Mesendoderm (in vitro differentiated cells): ENCODE measurements at regions not wholly inside any gene's neighbourhood (a gene's known extent, or its start where the extent isn't known, plus 50 kb on each side); places are given as distances from the start of the nearest gene placed in this dataset.

Experiments
- DNase-seq: peaks from one replicate; pipeline ENCODE4 v3.0.0; 2013
- H2AK5ac ChIP-seq: 2 replicates; pipeline ENCODE4 v1.6.1; 2013; ENCODE audit warnings: low read length, inconsistent platforms
- H2BK120ac ChIP-seq: 2 replicates; pipeline ENCODE4 v1.6.1; 2013; ENCODE audit warnings: low read depth, mild to moderate bottlenecking, low read length, moderate library complexity, mixed read lengths
- H2BK15ac ChIP-seq: replicated peaks from 2 replicates; pipeline ENCODE4 v1.6.1; 2013; ENCODE audit warnings: low read depth, mild to moderate bottlenecking, moderate library complexity
- H2BK5ac ChIP-seq: 2 replicates; pipeline ENCODE4 v1.6.1; 2013; ENCODE audit warnings: low read length, inconsistent platforms
- H3K18ac ChIP-seq: 2 replicates; pipeline ENCODE4 v1.6.1; 2013; ENCODE audit warnings: mild to moderate bottlenecking, low read length, mixed read lengths
- H3K23ac ChIP-seq: one replicate; pipeline ENCODE4 v1.6.1; 2013; ENCODE audit warnings: low read length
- H3K27ac ChIP-seq: 2 replicates; pipeline ENCODE4 v1.5.1; 2013; ENCODE audit warnings: low read depth, mild to moderate bottlenecking, inconsistent platforms, low read length, moderate library complexity
- H3K27me3 ChIP-seq: 2 replicates; pipeline ENCODE4 v1.6.1; 2013; ENCODE audit warnings: low read length, control low read depth, mild to moderate bottlenecking, inconsistent platforms; ENCODE audit not compliant: insufficient read depth, poor library complexity
- H3K36me3 ChIP-seq: 2 replicates; pipeline ENCODE4 v1.6.1; 2013; ENCODE audit warnings: low read length, inconsistent platforms; ENCODE audit not compliant: control insufficient read depth, insufficient read depth
- H3K4ac ChIP-seq: one replicate; pipeline ENCODE4 v1.6.1; 2013; ENCODE audit warnings: low read depth, mild to moderate bottlenecking, low read length, moderate library complexity
- H3K4me1 ChIP-seq: 2 replicates; pipeline ENCODE4 v1.6.1; 2013; ENCODE audit warnings: low read depth, low read length, inconsistent platforms; ENCODE audit not compliant: control insufficient read depth
- H3K4me2 ChIP-seq: 2 replicates; pipeline ENCODE4 v1.6.1; 2013; ENCODE audit warnings: low read length
- H3K4me3 ChIP-seq: 2 replicates; pipeline ENCODE4 v1.5.1; 2013; ENCODE audit warnings: mild to moderate bottlenecking, low read length
- H3K56ac ChIP-seq: one replicate; pipeline ENCODE4 v1.6.1; 2013; ENCODE audit warnings: low read length
- H3K79me1 ChIP-seq: 2 replicates; pipeline ENCODE4 v1.6.1; 2013; ENCODE audit warnings: low read length, inconsistent platforms
- H3K79me2 ChIP-seq: 2 replicates; pipeline ENCODE4 v1.6.1; 2013; ENCODE audit warnings: mild to moderate bottlenecking, low read length; ENCODE audit not compliant: control insufficient read depth, insufficient read depth
- H3K9ac ChIP-seq: 2 replicates; pipeline ENCODE4 v1.6.1; 2013; ENCODE audit warnings: low read length, inconsistent platforms
- H4K5ac ChIP-seq: one replicate; pipeline ENCODE4 v1.6.1; 2013; ENCODE audit warnings: low read length
- H4K8ac ChIP-seq: one replicate; pipeline ENCODE4 v1.6.1; 2013; ENCODE audit warnings: low read depth, mild to moderate bottlenecking, control low read depth, low read length, moderate library complexity
- WGBS: extraction: QIAGEN DNeasy Blood & Tissue Kit; methylation state at CpG from one replicate; pipeline ENCODE4 v1.1.7; 2013; ENCODE audit warnings: low lambda C conversion rate, missing lambda C conversion rate; ENCODE audit not compliant: insufficient coverage; ENCODE audit errors: extremely low coverage; 5-methylcytosine and 5-hydroxymethylcytosine counted together

DNA sequence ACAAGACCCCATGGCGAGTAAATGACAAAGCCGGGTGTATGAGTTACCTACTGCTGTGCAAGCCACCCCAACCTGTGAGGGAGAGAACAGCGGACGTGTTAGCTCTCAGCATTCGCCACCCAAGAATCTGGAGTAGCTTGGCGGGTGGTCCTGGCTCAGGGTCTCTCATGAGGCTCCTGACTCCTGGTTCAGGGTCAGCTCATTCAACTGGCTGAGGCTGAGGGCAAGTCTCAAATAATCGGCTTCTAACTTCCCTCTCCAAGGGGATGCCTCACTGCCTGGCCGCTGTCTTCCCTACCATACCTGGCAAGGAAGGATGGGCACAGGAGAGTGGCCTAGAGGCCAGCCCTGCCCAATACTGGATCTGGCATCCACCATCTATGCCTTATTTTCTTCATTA lies 94.2 kb downstream of the HTR5A start:
- Histone ChIP-seq H3K23ac (no peak overlapping the region), H2BK120ac (no peak overlapping the region), H3K4me2 (no peak overlapping the region), H2BK5ac (no peak overlapping the region), H3K36me3 (no peaks in the 10 kb centered on the region), H3K4me3 (no peak overlapping the region), H3K4me1 (no peaks in the 10 kb centered on the region), H3K27ac (no peak overlapping the region), H3K79me1 (no peaks in the 10 kb centered on the region), H3K79me2 (no peaks in the 10 kb centered on the region), H3K4ac (no peak overlapping the region), H4K5ac (no peak overlapping the region), H2BK15ac (no peak overlapping the region), H3K56ac (no peak overlapping the region), H2AK5ac (no peak overlapping the region), H3K27me3 (no peaks in the 10 kb centered on the region), H3K18ac (no peak overlapping the region), H3K9ac (no peak overlapping the region), H4K8ac (no peak overlapping the region)
- no CpG with 5 or more reads among the region's 8 CpGs for WGBS
- DNase-seq, result no peak

DNA sequence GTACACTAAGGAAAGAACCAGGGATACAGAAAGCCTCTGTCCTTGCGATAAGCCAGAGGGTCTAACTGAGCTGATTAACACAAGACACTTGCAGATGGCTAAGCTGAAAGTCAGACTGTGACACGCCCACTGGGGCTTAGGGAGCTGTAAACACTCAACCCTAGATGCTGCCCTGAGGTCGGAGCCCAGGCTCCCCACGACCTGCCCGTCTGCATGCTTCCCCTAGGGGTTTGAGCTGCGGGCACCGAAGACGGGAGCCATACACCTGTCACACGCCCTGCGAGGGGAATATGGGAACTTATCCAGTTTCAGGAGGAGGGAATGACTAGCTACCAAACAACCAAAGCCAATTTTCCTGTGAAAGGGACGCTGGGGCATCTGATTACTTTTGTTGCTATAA lies 96.0 kb downstream of the HTR5A start:
- Histone ChIP-seq H3K36me3 (no peaks in the 10 kb centered on the region), H2AK5ac (no peak overlapping the region), H3K79me2 (no peaks in the 10 kb centered on the region), H3K27ac (no peak overlapping the region), H3K18ac (no peak overlapping the region), H3K4me3 (no peak overlapping the region), H2BK5ac (no peak overlapping the region), H3K27me3 (no peaks in the 10 kb centered on the region), H2BK15ac (no peak overlapping the region), H4K5ac (no peak overlapping the region), H3K23ac (no peak overlapping the region), H3K79me1 (no peaks in the 10 kb centered on the region), H2BK120ac (no peak overlapping the region), H4K8ac (no peak overlapping the region), H3K4me2 (no peak overlapping the region), H3K4ac (no peak overlapping the region), H3K9ac (no peak overlapping the region), H3K56ac (no peak overlapping the region), H3K4me1 (no peaks in the 10 kb centered on the region)
- no peak for DNase-seq
- WGBS, result no CpG with 5 or more reads among the region's 11 CpGs

DNA sequence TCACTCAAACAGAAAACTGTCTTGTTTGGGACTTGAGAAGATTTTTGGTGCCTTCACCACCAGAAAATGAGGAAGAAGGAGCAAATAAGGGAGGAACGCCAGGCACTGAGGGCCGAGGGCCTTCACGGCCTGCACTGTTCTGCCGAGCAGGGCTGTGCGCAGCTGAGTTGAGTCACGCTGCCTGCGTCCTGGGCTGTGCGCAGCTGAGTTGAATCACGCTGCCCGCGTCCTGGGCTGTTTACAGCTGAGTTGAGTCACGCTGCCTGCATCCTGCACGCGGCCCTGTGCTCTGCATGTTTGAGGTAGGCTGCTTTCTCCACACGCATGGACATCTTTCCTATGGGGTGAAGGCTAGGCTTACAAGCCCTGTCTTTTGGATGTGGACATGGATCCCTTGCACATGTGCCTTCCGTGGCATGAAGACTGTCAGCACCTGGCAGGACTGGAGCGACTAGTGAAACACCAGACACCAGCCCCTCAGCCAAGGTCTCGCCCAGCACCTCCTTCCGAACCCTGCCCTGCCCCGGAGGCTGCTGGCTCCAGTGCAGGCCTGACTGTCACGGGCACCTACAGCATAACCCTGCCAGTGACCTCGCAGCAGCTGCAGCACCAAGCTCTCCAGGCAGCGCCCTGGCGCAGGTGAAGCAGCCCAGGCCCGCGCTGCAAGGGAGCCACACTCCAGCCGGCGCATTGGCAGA lies 96.7 kb downstream of the HTR5A start:
- Histone ChIP-seq H3K18ac (no peak overlapping the region), H2BK15ac (no peak overlapping the region), H4K5ac (no peak overlapping the region), H3K4ac (no peak overlapping the region), H3K27me3 (no peaks in the 10 kb centered on the region), H3K79me1 (no peaks in the 10 kb centered on the region), H4K8ac (no peak overlapping the region), H3K9ac (no peak overlapping the region), H2BK120ac (no peak overlapping the region), H3K4me1 (no peaks in the 10 kb centered on the region), H3K79me2 (no peaks in the 10 kb centered on the region), H2AK5ac (no peak overlapping the region), H2BK5ac (no peak overlapping the region), H3K56ac (no peak overlapping the region), H3K4me2 (no peak overlapping the region), H3K23ac (no peak overlapping the region), H3K36me3 (no peaks in the 10 kb centered on the region), H3K4me3 (no peak overlapping the region), H3K27ac (no peak overlapping the region)
- no CpG with 5 or more reads among the region's 28 CpGs for WGBS
- DNase-seq, result no peak

DNA sequence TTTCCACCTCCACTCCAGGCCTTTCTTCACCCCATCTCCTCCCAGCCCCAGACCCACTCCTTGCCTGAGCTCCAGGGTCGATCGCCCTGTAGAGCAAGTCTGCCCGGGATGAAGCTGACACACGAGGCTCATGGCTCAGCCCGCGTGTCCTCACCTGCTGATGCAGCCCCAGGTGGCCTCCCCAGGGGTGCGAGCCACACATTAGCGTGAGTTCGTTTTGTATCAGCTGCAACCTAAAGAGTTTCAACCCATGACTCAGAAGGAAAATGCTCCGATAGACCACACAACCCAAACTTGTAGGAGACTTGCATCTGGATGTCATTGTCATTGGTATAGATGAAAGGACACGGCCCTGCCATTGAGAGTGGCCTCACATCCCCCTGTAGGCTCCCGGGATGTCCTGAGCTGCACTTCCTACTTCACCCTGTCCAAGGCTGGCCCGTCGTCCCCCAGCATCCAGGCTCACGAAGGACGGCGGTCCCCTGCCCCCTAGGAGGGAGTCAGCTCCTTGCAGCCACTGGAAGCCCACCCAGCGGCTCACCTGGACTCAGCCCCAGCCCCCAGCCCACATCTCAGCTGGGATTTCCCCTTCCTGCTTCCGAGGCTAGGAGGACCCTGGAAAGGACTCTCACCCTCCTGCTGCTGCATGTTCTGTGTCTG lies 97.7 kb downstream of the HTR5A start:
- no peak overlapping the region for H2BK15ac ChIP-seq

DNA sequence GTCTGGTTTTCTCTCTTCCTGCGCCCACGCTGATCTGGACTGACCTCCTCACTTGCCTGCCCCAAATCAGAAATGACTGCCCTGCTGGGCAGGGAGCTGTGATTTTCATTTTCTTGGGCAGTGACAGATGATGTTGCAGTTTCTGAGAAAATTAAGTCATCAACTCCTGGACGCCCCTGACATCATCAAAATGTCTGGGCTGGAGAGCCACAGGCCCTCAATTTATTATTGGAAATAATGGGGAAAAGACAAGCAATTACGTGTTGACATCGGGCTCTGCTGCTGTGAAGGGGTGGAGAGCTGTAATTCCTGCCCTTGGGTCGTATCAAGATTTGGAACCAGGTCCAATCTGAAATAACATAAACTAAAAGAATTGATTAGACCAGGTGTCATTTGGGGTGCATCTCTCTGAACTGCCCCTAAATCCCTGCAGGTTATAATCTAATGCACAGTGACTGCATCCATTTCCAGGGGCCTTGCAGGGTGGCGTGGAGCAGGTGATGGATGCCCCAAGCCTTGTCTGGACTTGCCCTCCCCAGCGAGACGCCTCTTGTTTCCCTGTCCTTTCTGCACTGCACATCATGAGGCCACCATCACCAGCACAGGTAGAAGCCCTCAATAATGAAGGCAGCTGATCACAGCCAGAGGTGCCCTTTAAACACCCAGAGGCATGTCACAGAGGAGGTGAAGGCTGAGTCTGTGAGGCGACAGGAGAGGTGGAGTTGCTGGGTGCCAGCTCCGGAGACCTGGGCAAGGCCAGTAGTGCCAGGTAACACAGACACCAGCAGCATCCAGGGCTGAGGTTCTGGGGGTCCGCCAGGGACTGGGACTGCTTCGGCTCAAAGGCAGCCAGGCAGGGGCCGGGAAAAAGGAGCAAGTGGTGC lies 98.7 kb downstream of the HTR5A start:
- Histone ChIP-seq H3K36me3 (no peaks in the 10 kb centered on the region), H3K27me3 (no peaks in the 10 kb centered on the region), H3K79me2 (no peaks in the 10 kb centered on the region), H3K4ac (no peak overlapping the region), H3K79me1 (no peaks in the 10 kb centered on the region), H3K56ac (no peak overlapping the region), H2BK5ac (no peak overlapping the region), H3K23ac (no peak overlapping the region), H4K5ac (no peak overlapping the region), H3K27ac (no peak overlapping the region), H3K18ac (no peak overlapping the region), H3K9ac (no peak overlapping the region), H3K4me1 (no peaks in the 10 kb centered on the region), H3K4me2 (no peak overlapping the region), H2AK5ac (no peak overlapping the region), H2BK15ac (no peak overlapping the region), H3K4me3 (no peak overlapping the region), H4K8ac (no peak overlapping the region), H2BK120ac (no peak overlapping the region)
- no CpG with 5 or more reads among the region's 14 CpGs for WGBS
- DNase-seq, result no peak

More for the DNA sequence above, 97.7 kb downstream of the HTR5A start:
- no peaks in the 10 kb centered on the region for H3K79me2 ChIP-seq
- no CpG with 5 or more reads among the region's 19 CpGs for WGBS
- no peak overlapping the region for H3K56ac ChIP-seq
- H3K79me1 ChIP-seq, result no peaks in the 10 kb centered on the region
- H2AK5ac ChIP-seq, result no peak overlapping the region
- H3K4me2 ChIP-seq, result no peak overlapping the region
- no peak overlapping the region for H4K8ac ChIP-seq
- no peak overlapping the region for H3K9ac ChIP-seq
- no peak overlapping the region for H4K5ac ChIP-seq
- H3K27me3 ChIP-seq, result no peaks in the 10 kb centered on the region
- no peak overlapping the region for H3K4me3 ChIP-seq
- no peak for DNase-seq
- H3K36me3 ChIP-seq, result no peaks in the 10 kb centered on the region
- H3K4ac ChIP-seq, result no peak overlapping the region
- H3K23ac ChIP-seq, result no peak overlapping the region
- H3K27ac ChIP-seq, result no peak overlapping the region
- no peak overlapping the region for H2BK5ac ChIP-seq
- H2BK120ac ChIP-seq, result no peak overlapping the region
- no peak overlapping the region for H3K18ac ChIP-seq
- H3K4me1 ChIP-seq, result no peaks in the 10 kb centered on the region
